ENCODE measurements at regions not wholly inside any gene's neighbourhood (a gene's known extent, or its start where the extent isn't known, plus 50 kb on each side); places are given as distances from the start of the nearest gene placed in this dataset.

- peak; percentile 53 for TF ChIP-seq CTCF (IDR thresholded peaks at IDR 0.05; ENCODE audit: low read depth, low read length, poor library complexity, severe bottlenecking)
- TF ChIP-seq EZH2phosphoT487 (IDR thresholded peaks at IDR 0.05; ENCODE audit: borderline replicate concordance, low read length), result no peak
Measured at GRCh38 chr16:17544785-17545184, 74.0 kb upstream of the XYLT1 start.
